RWPE2 (cell line): ENCODE measurements at regions not wholly inside any gene's neighbourhood (a gene's known extent, or its start where the extent isn't known, plus 50 kb on each side); places are given as distances from the start of the nearest gene placed in this dataset.

Source experiments
- ATAC-seq: fragments of 200-7000 bp; cut with Tn5 transposase; 3 replicates; pipeline ENCODE4 v1.9.1; 2021; ENCODE audit warnings: low read depth
- DNase-seq: peaks from one replicate; pipeline ENCODE4 v3.0.0-alpha.2; 2020; ENCODE audit warnings: low spot score
- H3K27ac ChIP-seq: fragments of 450-650 bp; 2 replicates; pipeline ENCODE4 v1.5.1; 2017; ENCODE audit warnings: mild to moderate bottlenecking; ENCODE audit not compliant: poor library complexity, severe bottlenecking
- H3K27me3 ChIP-seq: fragments of 250-450 bp; sonication (Bioruptor Pico); 2 replicates; pipeline ENCODE4 v1.5.1; 2021; ENCODE audit warnings: mild to moderate bottlenecking, moderate library complexity; ENCODE audit not compliant: insufficient read depth, poor library complexity, severe bottlenecking
- H3K36me3 ChIP-seq: fragments of 250-450 bp; sonication (Bioruptor Pico); 2 replicates; pipeline ENCODE4 v1.5.1; 2020; ENCODE audit warnings: low read depth, mild to moderate bottlenecking, moderate library complexity
- H3K4me1 ChIP-seq: fragments of 250-450 bp; sonication (Bioruptor Pico); 2 replicates; pipeline ENCODE4 v1.5.1; 2021; ENCODE audit warnings: mild to moderate bottlenecking, moderate library complexity; ENCODE audit not compliant: insufficient read depth, poor library complexity, severe bottlenecking
- H3K4me3 ChIP-seq: fragments of 250-450 bp; sonication (Bioruptor Pico); 2 replicates; pipeline ENCODE4 v1.5.1; 2021; ENCODE audit warnings: mild to moderate bottlenecking, moderate library complexity; ENCODE audit not compliant: severe bottlenecking
- H3K9me3 ChIP-seq: fragments of 250-450 bp; sonication (Bioruptor Pico); 2 replicates; pipeline ENCODE4 v1.5.1; 2021; ENCODE audit warnings: mild to moderate bottlenecking, moderate library complexity; ENCODE audit not compliant: severe bottlenecking
- TF ChIP-seq, protein P1 (sequence below): fragments of 450-650 bp; IDR thresholded peaks from one replicate; pipeline ENCODE4 v1.5.1; 2017; ENCODE audit warnings: mild to moderate bottlenecking, moderate library complexity; ENCODE audit not compliant: poor library complexity, severe bottlenecking

DNA sequence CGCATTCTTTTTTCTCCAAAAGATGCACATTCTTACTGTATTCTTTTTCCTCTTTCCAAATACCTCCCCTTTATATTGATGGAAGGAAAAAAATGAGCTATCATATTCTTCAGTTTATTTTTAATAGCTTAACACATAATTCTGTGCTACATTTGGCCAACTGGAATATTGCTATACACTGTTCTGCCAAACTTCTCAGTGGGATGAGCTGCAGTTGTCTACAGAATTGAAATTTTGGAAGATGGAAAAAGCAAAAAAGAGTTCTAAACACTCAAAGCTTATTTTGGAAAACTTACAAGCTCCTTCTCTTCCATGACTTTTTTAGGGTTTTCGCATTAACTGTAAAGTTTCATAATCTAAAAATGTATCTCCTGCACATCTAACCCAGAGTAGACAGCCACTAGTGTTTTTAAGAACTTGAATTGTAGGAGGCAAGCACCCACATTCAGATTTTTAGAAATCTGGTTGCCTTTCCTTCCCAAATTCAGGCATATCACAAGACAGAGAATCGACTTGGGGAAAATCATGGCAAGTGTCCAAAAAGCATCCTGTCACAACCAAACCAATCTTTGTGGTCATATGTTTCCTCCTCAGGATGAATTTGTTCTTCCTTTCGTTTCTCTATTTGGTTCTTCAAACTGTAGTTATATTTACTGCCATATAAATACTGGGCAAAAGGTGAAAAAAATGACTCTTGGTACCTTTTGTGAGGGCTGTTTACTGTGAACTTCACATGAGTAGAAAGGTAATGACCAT lies 111.4 kb upstream of the FRY start:
- DNase-seq (no peak), ATAC-seq (no peak)
- TF ChIP-seq, protein P1, sequence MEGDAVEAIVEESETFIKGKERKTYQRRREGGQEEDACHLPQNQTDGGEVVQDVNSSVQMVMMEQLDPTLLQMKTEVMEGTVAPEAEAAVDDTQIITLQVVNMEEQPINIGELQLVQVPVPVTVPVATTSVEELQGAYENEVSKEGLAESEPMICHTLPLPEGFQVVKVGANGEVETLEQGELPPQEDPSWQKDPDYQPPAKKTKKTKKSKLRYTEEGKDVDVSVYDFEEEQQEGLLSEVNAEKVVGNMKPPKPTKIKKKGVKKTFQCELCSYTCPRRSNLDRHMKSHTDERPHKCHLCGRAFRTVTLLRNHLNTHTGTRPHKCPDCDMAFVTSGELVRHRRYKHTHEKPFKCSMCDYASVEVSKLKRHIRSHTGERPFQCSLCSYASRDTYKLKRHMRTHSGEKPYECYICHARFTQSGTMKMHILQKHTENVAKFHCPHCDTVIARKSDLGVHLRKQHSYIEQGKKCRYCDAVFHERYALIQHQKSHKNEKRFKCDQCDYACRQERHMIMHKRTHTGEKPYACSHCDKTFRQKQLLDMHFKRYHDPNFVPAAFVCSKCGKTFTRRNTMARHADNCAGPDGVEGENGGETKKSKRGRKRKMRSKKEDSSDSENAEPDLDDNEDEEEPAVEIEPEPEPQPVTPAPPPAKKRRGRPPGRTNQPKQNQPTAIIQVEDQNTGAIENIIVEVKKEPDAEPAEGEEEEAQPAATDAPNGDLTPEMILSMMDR, result no peak
- Histone ChIP-seq H3K27ac (no peak overlapping the region), H3K4me3 (no peak overlapping the region), H3K9me3 (no peaks in the 10 kb centered on the region), H3K4me1 (no peaks in the 10 kb centered on the region), H3K36me3 (no peaks in the 10 kb centered on the region), H3K27me3 (no peaks in the 10 kb centered on the region)

DNA sequence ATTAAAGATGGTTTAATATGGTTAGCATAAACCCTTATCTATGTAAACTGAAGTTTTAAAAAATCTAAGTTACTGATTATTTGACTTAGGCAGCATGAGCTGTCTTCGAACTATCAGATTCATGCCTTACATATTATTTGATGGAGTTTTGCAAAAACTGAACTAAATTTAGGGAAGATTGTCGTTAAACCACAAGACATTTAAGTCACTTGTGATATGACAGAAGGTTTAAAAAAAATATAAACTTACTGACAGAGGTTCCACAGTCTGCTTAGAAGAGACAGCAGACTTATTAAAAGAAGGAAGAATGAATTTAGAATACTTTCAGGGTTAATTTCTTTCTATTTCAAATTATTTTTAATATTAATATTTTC lies 110.9 kb upstream of the FRY start:
- Histone ChIP-seq H3K27me3 (no peaks in the 10 kb centered on the region), H3K9me3 (no peaks in the 10 kb centered on the region), H3K4me1 (no peaks in the 10 kb centered on the region), H3K36me3 (no peaks in the 10 kb centered on the region), H3K4me3 (no peak overlapping the region), H3K27ac (no peak overlapping the region)
- TF ChIP-seq, protein P1, result no peak
- no peak for ATAC-seq
- no peak for DNase-seq

DNA sequence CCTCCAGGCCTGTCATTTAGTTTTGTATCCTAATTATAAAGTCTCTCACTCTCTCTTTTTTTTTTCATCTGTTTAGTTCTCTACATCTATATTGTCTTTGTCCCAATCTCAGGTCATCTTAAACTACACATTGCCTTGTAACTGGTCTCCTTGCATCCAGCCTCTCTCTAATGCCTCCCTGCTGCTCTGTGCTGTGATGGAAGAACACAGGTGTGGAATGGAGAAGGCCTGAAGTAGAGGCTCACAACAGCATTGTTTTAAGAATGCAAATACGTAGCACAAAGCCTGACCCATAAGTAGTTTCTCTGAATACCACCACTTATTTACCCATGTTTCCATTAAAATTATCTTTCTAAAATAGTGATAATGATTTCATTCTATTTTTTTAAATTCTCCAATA lies 108.8 kb upstream of the FRY start:
- no peaks in the 10 kb centered on the region for H3K9me3 ChIP-seq
- no peaks in the 10 kb centered on the region for H3K36me3 ChIP-seq
- no peak overlapping the region for H3K27ac ChIP-seq
- TF ChIP-seq, protein P1, result no peak
- no peak overlapping the region for H3K4me3 ChIP-seq
- H3K27me3 ChIP-seq, result no peaks in the 10 kb centered on the region
- DNase-seq (no peak), ATAC-seq (no peak)
- no peaks in the 10 kb centered on the region for H3K4me1 ChIP-seq

DNA sequence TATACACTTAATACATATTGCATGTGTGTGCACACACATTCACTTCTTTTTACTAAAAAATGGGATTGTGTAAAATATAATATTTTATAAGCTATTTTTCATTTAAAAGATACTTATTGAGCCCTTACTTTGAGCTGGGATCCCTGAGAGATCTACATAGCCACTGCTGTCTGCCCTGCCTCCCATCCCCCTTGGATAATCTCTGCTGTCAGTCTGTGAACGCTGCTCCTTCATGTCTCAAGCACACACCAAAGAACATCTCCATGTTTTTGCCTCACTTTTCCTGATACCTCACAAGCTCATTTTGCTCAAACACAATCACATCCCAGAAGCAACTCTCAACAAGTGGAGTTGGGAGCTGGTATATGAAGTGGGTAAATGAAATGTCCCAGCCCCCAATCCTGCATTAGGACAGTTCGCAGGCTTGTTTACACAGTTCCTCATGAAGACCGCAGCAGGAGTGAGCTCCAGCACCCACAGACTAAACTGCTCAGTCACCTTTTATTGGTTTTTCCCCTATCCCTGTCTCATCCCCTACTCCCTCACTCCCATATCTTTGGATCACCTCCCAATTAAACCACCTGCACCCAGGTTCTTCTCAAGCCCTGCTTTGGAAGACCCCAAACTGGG lies 108.3 kb upstream of the FRY start:
- Histone ChIP-seq H3K27me3 (no peaks in the 10 kb centered on the region), H3K27ac (no peak overlapping the region), H3K4me1 (no peaks in the 10 kb centered on the region), H3K4me3 (no peak overlapping the region), H3K9me3 (no peaks in the 10 kb centered on the region), H3K36me3 (no peaks in the 10 kb centered on the region)
- TF ChIP-seq, protein P1, result no peak
- DNase-seq (no peak), ATAC-seq (no peak)

DNA sequence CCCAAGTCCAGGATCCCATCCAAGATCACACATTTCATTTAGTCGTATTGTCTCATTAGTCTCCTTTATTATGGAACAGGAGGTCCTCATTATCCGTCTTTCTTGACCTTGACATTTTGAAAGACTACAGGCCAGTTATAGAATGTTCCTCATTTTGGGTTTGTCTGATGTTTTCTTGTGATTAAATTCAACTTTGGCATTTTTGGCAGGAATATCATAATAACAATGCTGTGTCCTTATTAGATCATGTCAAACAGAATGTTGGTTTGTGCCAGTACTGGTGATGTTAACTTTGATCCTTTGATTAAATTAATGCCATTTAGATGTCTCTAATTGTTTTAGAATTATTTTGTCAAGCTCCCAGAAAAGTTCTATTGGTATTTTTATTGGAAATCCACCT lies 106.5 kb upstream of the FRY start:
- H3K36me3 ChIP-seq, result no peaks in the 10 kb centered on the region
- H3K27me3 ChIP-seq, result no peaks in the 10 kb centered on the region
- TF ChIP-seq, protein P1, result no peak
- H3K27ac ChIP-seq, result no peak overlapping the region
- H3K9me3 ChIP-seq, result no peaks in the 10 kb centered on the region
- DNase-seq (no peak), ATAC-seq (no peak)
- H3K4me3 ChIP-seq, result no peak overlapping the region
- H3K4me1 ChIP-seq, result no peaks in the 10 kb centered on the region
